Osteoblast (primary cell): ENCODE measurements at regions not wholly inside any gene's neighbourhood (a gene's known extent, or its start where the extent isn't known, plus 50 kb on each side); places are given as distances from the start of the nearest gene placed in this dataset.

Experiments used
- DNase-seq: peaks from one replicate; pipeline ENCODE4 v3.0.0; 2011; ENCODE audit warnings: low spot score, mixed read lengths; ENCODE audit not compliant: insufficient read length; ENCODE audit errors: missing footprints
- H2AFZ ChIP-seq: 2 replicates; pipeline ENCODE4 v1.6.0; 2011; ENCODE audit warnings: mild to moderate bottlenecking, low read length
- H3K27ac ChIP-seq: 2 replicates; pipeline ENCODE4 v1.5.1; 2011; ENCODE audit warnings: mild to moderate bottlenecking, low read depth, low read length, moderate library complexity
- H3K27me3 ChIP-seq: 2 replicates; pipeline ENCODE4 v1.6.0; 2012; ENCODE audit warnings: mild to moderate bottlenecking, control low read depth, inconsistent platforms, low read length, moderate library complexity; ENCODE audit not compliant: insufficient read depth
- H3K36me3 ChIP-seq: 2 replicates; pipeline ENCODE4 v1.5.1; 2011; ENCODE audit warnings: mild to moderate bottlenecking, low read length, control low read depth, moderate library complexity; ENCODE audit not compliant: insufficient read depth
- H3K4me1 ChIP-seq: 2 replicates; pipeline ENCODE4 v1.5.1; 2011; ENCODE audit warnings: mild to moderate bottlenecking, low read length, control low read depth, moderate library complexity; ENCODE audit not compliant: insufficient read depth
- H3K4me2 ChIP-seq: 2 replicates; pipeline ENCODE4 v1.6.0; 2011; ENCODE audit warnings: mild to moderate bottlenecking, low read length; ENCODE audit not compliant: insufficient read depth
- H3K4me3 ChIP-seq: fragments of 200-600 bp; sonication (generic); 3 replicates; pipeline ENCODE4 v1.5.1; 2012; ENCODE audit warnings: mild to moderate bottlenecking, low read length, inconsistent platforms; ENCODE audit not compliant: insufficient read depth
- H3K79me2 ChIP-seq: 2 replicates; pipeline ENCODE4 v1.6.0; 2012; ENCODE audit warnings: mild to moderate bottlenecking, low read length, control low read depth, inconsistent platforms; ENCODE audit not compliant: insufficient read depth
- H3K9me3 ChIP-seq: 2 replicates; pipeline ENCODE4 v1.5.1; 2011; ENCODE audit warnings: low read depth, low read length, control low read depth
- H4K20me1 ChIP-seq: 2 replicates; pipeline ENCODE4 v1.6.0; 2012; ENCODE audit warnings: mild to moderate bottlenecking, low read length, control low read depth; ENCODE audit not compliant: insufficient read depth
- CTCF ChIP-seq: IDR thresholded peaks from 2 replicates; pipeline ENCODE4 v1.5.1; 2011; ENCODE audit warnings: mild to moderate bottlenecking, low read depth, low read length, moderate library complexity; ENCODE audit errors: extremely low read depth

- Histone ChIP-seq H3K36me3 (no peaks in the 10 kb centered on the region), H3K27me3 (no peaks in the 10 kb centered on the region), H3K79me2 (no peaks in the 10 kb centered on the region), H3K4me3 (no peak overlapping the region), H2AFZ (no peak overlapping the region), H3K4me2 (no peak overlapping the region), H3K9me3 (no peaks in the 10 kb centered on the region), H4K20me1 (no peaks in the 10 kb centered on the region), H3K4me1 (peaks cover 24% of the 10 kb centered on the region), H3K27ac (no peak overlapping the region)
- TF ChIP-seq CTCF = no peak
- DNase-seq = no peak
These were observed 249.2 kb upstream of the ZNF32 start for GRCh38 chr10:43897765-43898419.

- peak; percentile 81 for DNase-seq
- H3K9me3 ChIP-seq = no peaks in the 10 kb centered on the region
- no peak overlapping the region for H3K4me3 ChIP-seq
- H4K20me1 ChIP-seq = no peaks in the 10 kb centered on the region
- H3K36me3 ChIP-seq = no peaks in the 10 kb centered on the region
- no peak for TF ChIP-seq CTCF
- peak overlapping the region; percentile 22 for H2AFZ ChIP-seq
- H3K27ac ChIP-seq = peak overlapping the region; percentile 84
- H3K4me2 ChIP-seq = peak overlapping the region; percentile 55
- H3K4me1 ChIP-seq = peaks cover 53% of the 10 kb centered on the region
- H3K27me3 ChIP-seq = no peaks in the 10 kb centered on the region
- no peaks in the 10 kb centered on the region for H3K79me2 ChIP-seq
These were observed 243.5 kb upstream of the ZNF32 start for GRCh38 chr10:43892062-43892770.

- no peak for TF ChIP-seq CTCF
- Histone ChIP-seq H3K36me3 (no peaks in the 10 kb centered on the region), H3K79me2 (no peaks in the 10 kb centered on the region), H2AFZ (no peak overlapping the region), H3K4me3 (no peak overlapping the region), H3K4me1 (peaks cover 53% of the 10 kb centered on the region), H3K4me2 (no peak overlapping the region), H3K27me3 (no peaks in the 10 kb centered on the region), H3K27ac (peak overlapping the region; percentile 84), H3K9me3 (no peaks in the 10 kb centered on the region), H4K20me1 (no peaks in the 10 kb centered on the region)
- no peak for DNase-seq
These were observed 242.6 kb upstream of the ZNF32 start for GRCh38 chr10:43891241-43891640.

- Histone ChIP-seq H3K4me3 (no peak overlapping the region), H3K27ac (peak overlapping the region; percentile 84), H4K20me1 (no peaks in the 10 kb centered on the region), H3K4me1 (peaks cover 53% of the 10 kb centered on the region), H3K4me2 (peak overlapping the region; percentile 38), H2AFZ (no peak overlapping the region), H3K36me3 (no peaks in the 10 kb centered on the region), H3K79me2 (no peaks in the 10 kb centered on the region), H3K27me3 (no peaks in the 10 kb centered on the region), H3K9me3 (no peaks in the 10 kb centered on the region)
- no peak for TF ChIP-seq CTCF
- DNase-seq = no peak
These were observed 241.4 kb upstream of the ZNF32 start for GRCh38 chr10:43890124-43890523.
